ENCODE measurements at regions not wholly inside any gene's neighbourhood (a gene's known extent, or its start where the extent isn't known, plus 50 kb on each side); places are given as distances from the start of the nearest gene placed in this dataset.

DNA sequence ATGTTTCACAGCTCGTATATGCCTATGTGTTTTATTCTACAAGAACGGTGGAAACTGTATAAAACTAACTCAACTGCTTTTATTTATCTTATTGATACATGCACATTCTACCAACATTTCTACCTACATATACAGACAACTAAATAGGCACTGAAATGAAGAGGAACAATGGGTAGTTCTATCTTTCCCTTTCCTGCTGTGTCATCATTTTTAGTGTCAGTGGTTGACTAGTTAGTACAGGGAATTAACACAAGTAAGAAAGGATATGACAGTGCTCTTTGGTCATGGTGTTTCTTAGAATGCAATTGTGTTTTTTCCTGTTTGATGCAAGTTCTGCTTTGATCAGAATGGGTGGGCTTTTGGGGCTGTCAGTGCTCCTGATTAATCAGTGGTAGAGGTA is 293.8 kb upstream of the CTSO start:
- no peak overlapping the region for H3K4me2 ChIP-seq (ENCODE audit: low read length)
- TF ChIP-seq CTCF (IDR thresholded peaks at IDR 0.05), result no peak
- H3K4me1 ChIP-seq, result no peaks in the 10 kb centered on the region
- no peaks in the 10 kb centered on the region for H3K79me2 ChIP-seq
- H3K4me3 ChIP-seq (ENCODE audit: low read depth, low read length), result no peak overlapping the region
- no peak overlapping the region for H3K27ac ChIP-seq
- no peak overlapping the region for H2AFZ ChIP-seq
- no peaks in the 10 kb centered on the region for H3K27me3 ChIP-seq (ENCODE audit: control insufficient read depth, insufficient read depth, low read length)
- H3K9me3 ChIP-seq (ENCODE audit: control insufficient read depth, low read length), result no peaks in the 10 kb centered on the region
- H3K36me3 ChIP-seq (ENCODE audit: control insufficient read depth, insufficient read depth, low read length), result no peaks in the 10 kb centered on the region
- no peak overlapping the region for H3K9ac ChIP-seq

GRCh38 chr4:156243015-156243414 is 289.3 kb upstream of the CTSO start:
- Histone ChIP-seq H2AFZ (no peak overlapping the region), H3K9ac (no peak overlapping the region), H3K36me3 (ENCODE audit: control insufficient read depth, insufficient read depth, low read length) (no peaks in the 10 kb centered on the region), H3K4me2 (ENCODE audit: low read length) (no peak overlapping the region), H3K27ac (no peak overlapping the region), H3K79me2 (no peaks in the 10 kb centered on the region), H3K4me1 (no peaks in the 10 kb centered on the region), H3K9me3 (ENCODE audit: control insufficient read depth, low read length) (no peaks in the 10 kb centered on the region), H3K27me3 (ENCODE audit: control insufficient read depth, insufficient read depth, low read length) (no peaks in the 10 kb centered on the region), H3K4me3 (ENCODE audit: low read depth, low read length) (no peak overlapping the region)
- TF ChIP-seq CTCF (IDR thresholded peaks at IDR 0.05), result no peak

- Histone ChIP-seq H3K4me2 (ENCODE audit: low read length) (no peak overlapping the region), H3K27me3 (ENCODE audit: control insufficient read depth, insufficient read depth, low read length) (no peaks in the 10 kb centered on the region), H3K9me3 (ENCODE audit: control insufficient read depth, low read length) (no peaks in the 10 kb centered on the region), H3K36me3 (ENCODE audit: control insufficient read depth, insufficient read depth, low read length) (no peaks in the 10 kb centered on the region), H2AFZ (no peak overlapping the region), H3K9ac (no peak overlapping the region), H3K27ac (no peak overlapping the region), H3K79me2 (no peaks in the 10 kb centered on the region), H3K4me1 (no peaks in the 10 kb centered on the region), H3K4me3 (ENCODE audit: low read depth, low read length) (no peak overlapping the region)
- TF ChIP-seq CTCF (IDR thresholded peaks at IDR 0.05), result no peak
Observed at GRCh38 chr4:156242390-156242789, 288.7 kb upstream of the CTSO start.

DNA sequence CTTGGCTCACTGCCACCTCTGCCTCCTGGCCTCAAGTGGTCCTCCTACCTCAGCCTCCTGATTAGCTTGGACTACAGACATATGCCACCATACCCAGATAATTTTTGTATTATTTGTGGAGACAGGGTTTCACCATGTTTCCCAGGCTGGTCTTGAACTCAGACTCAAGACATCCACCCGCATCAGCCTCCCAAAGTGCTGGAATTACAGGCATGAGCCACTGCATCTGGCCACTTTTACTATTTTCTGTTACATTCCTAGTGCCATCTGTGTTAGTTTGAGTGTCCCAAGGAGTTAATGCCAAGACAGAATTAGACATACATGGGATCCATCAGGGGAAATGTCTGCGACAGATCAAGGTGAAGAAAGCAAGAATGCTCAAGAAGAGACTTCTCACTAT is 288.2 kb upstream of the CTSO start:
- Histone ChIP-seq H3K9me3 (ENCODE audit: control insufficient read depth, low read length) (no peaks in the 10 kb centered on the region), H3K4me3 (ENCODE audit: low read depth, low read length) (no peak overlapping the region), H3K4me2 (ENCODE audit: low read length) (no peak overlapping the region), H3K27ac (no peak overlapping the region), H3K9ac (no peak overlapping the region), H3K27me3 (ENCODE audit: control insufficient read depth, insufficient read depth, low read length) (no peaks in the 10 kb centered on the region), H3K4me1 (no peaks in the 10 kb centered on the region), H2AFZ (no peak overlapping the region), H3K36me3 (ENCODE audit: control insufficient read depth, insufficient read depth, low read length) (no peaks in the 10 kb centered on the region), H3K79me2 (no peaks in the 10 kb centered on the region)
- TF ChIP-seq CTCF (IDR thresholded peaks at IDR 0.05), result no peak

DNA sequence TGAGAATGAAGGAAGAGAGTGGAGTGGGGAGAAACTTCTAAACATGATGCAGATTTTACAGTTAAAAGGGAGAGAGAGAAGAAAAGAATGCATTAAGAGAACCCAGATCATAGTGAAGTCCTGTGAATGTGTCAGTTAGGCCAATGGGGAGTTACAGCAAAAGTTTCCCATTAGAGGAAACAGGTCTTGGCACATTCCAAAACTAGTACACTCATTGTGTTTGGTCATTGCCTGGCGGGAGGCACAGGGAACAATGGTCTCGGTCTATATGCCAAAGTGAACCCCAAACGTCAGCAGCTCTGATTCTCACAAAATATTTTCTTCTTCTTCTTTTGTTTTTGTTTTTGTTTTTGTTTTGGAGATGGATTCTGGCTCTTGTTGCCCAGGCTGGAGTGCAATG is 284.5 kb upstream of the CTSO start:
- no peak overlapping the region for H3K9ac ChIP-seq
- H3K9me3 ChIP-seq (ENCODE audit: control insufficient read depth, low read length), result no peaks in the 10 kb centered on the region
- H3K4me3 ChIP-seq (ENCODE audit: low read depth, low read length), result no peak overlapping the region
- H3K27ac ChIP-seq, result no peak overlapping the region
- no peak overlapping the region for H3K4me2 ChIP-seq (ENCODE audit: low read length)
- TF ChIP-seq CTCF (IDR thresholded peaks at IDR 0.05), result no peak
- H2AFZ ChIP-seq, result no peak overlapping the region
- no peaks in the 10 kb centered on the region for H3K4me1 ChIP-seq
- no peaks in the 10 kb centered on the region for H3K27me3 ChIP-seq (ENCODE audit: control insufficient read depth, insufficient read depth, low read length)
- H3K79me2 ChIP-seq, result no peaks in the 10 kb centered on the region
- H3K36me3 ChIP-seq (ENCODE audit: control insufficient read depth, insufficient read depth, low read length), result no peaks in the 10 kb centered on the region

Measured in parathyroid adenoma (tissue), 2 donors.